Neural cell (in vitro differentiated cells): ENCODE measurements at regions not wholly inside any gene's neighbourhood (a gene's known extent, or its start where the extent isn't known, plus 50 kb on each side); places are given as distances from the start of the nearest gene placed in this dataset.

ENCODE experiments used
- EP300 ChIP-seq: fragments of 450-650 bp; conservative IDR thresholded peaks from 2 replicates; pipeline ENCODE4 v1.6.1; 2014; ENCODE audit warnings: antibody characterized with exemption, mild to moderate bottlenecking, moderate library complexity; ENCODE audit not compliant: poor library complexity, severe bottlenecking
- EZH2 ChIP-seq: fragments of 200-600, 300-800 bp; shearing (Covaris generic), sonication (generic); IDR thresholded peaks from 2 replicates; pipeline ENCODE4 v1.6.1; 2014; ENCODE audit warnings: antibody characterized with exemption, low read length, borderline replicate concordance, mild to moderate bottlenecking; ENCODE audit not compliant: insufficient read depth, poor library complexity, severe bottlenecking
- MXI1 ChIP-seq: fragments of 450-650 bp; conservative IDR thresholded peaks from 2 replicates; pipeline ENCODE4 v1.6.1; 2014; ENCODE audit warnings: antibody characterized with exemption, mild to moderate bottlenecking; ENCODE audit not compliant: poor library complexity, severe bottlenecking
- POLR2AphosphoS5 ChIP-seq: IDR thresholded peaks from 2 replicates; pipeline ENCODE4 v1.6.1; 2012
- RAD21 ChIP-seq: fragments of 450-650 bp; conservative IDR thresholded peaks from 2 replicates; pipeline ENCODE4 v1.6.1; 2014; ENCODE audit warnings: antibody characterized with exemption, mild to moderate bottlenecking, moderate library complexity
- SMC3 ChIP-seq: fragments of 450-650 bp; conservative IDR thresholded peaks from 2 replicates; pipeline ENCODE4 v1.6.1; 2014; ENCODE audit warnings: antibody characterized with exemption, mild to moderate bottlenecking, moderate library complexity; ENCODE audit not compliant: poor library complexity
- TF ChIP-seq, protein P1 (sequence below): fragments of 450-650 bp; IDR thresholded peaks from 2 replicates; pipeline ENCODE4 v1.5.1; 2014; ENCODE audit warnings: antibody characterized with exemption, mild to moderate bottlenecking, moderate library complexity; ENCODE audit not compliant: poor library complexity, severe bottlenecking
- TF ChIP-seq, protein P2 (sequence below): IDR thresholded peaks from 2 replicates; pipeline ENCODE4 v1.6.1; 2012; ENCODE audit warnings: borderline replicate concordance

DNA sequence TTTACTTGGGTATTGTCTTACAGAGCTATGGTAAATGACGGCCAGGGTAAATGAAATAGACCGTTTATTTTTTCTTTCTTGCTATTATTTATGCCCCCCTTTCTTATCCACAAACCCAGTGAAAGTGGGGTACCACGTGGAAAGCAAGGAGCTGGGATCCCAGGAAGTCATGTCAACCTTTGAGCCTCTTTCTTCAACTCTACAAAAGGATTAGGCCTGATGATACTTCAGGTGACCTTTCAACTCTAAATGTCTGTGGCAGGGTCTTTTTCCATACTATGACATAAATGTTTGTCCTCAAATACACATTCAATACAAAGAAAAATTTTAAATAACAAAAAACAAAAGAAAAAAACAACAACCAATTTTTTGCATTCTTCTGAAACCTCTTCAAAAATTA is 291.4 kb downstream of the ADGB start:
- TF ChIP-seq, protein P1, sequence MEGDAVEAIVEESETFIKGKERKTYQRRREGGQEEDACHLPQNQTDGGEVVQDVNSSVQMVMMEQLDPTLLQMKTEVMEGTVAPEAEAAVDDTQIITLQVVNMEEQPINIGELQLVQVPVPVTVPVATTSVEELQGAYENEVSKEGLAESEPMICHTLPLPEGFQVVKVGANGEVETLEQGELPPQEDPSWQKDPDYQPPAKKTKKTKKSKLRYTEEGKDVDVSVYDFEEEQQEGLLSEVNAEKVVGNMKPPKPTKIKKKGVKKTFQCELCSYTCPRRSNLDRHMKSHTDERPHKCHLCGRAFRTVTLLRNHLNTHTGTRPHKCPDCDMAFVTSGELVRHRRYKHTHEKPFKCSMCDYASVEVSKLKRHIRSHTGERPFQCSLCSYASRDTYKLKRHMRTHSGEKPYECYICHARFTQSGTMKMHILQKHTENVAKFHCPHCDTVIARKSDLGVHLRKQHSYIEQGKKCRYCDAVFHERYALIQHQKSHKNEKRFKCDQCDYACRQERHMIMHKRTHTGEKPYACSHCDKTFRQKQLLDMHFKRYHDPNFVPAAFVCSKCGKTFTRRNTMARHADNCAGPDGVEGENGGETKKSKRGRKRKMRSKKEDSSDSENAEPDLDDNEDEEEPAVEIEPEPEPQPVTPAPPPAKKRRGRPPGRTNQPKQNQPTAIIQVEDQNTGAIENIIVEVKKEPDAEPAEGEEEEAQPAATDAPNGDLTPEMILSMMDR = no peak
- TF ChIP-seq EZH2 (no peak), SMC3 (no peak), MXI1 (no peak), POLR2AphosphoS5 (no peak), RAD21 (no peak), EP300 (no peak)
- TF ChIP-seq, protein P2, sequence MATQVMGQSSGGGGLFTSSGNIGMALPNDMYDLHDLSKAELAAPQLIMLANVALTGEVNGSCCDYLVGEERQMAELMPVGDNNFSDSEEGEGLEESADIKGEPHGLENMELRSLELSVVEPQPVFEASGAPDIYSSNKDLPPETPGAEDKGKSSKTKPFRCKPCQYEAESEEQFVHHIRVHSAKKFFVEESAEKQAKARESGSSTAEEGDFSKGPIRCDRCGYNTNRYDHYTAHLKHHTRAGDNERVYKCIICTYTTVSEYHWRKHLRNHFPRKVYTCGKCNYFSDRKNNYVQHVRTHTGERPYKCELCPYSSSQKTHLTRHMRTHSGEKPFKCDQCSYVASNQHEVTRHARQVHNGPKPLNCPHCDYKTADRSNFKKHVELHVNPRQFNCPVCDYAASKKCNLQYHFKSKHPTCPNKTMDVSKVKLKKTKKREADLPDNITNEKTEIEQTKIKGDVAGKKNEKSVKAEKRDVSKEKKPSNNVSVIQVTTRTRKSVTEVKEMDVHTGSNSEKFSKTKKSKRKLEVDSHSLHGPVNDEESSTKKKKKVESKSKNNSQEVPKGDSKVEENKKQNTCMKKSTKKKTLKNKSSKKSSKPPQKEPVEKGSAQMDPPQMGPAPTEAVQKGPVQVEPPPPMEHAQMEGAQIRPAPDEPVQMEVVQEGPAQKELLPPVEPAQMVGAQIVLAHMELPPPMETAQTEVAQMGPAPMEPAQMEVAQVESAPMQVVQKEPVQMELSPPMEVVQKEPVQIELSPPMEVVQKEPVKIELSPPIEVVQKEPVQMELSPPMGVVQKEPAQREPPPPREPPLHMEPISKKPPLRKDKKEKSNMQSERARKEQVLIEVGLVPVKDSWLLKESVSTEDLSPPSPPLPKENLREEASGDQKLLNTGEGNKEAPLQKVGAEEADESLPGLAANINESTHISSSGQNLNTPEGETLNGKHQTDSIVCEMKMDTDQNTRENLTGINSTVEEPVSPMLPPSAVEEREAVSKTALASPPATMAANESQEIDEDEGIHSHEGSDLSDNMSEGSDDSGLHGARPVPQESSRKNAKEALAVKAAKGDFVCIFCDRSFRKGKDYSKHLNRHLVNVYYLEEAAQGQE = no peak
